OCI-LY3 (cell line): ENCODE measurements at regions not wholly inside any gene's neighbourhood (a gene's known extent, or its start where the extent isn't known, plus 50 kb on each side); places are given as distances from the start of the nearest gene placed in this dataset.

Experiments
- EZH2phosphoT487 ChIP-seq: fragments of 200-600 bp; shearing (Covaris generic); IDR thresholded peaks from 2 replicates; pipeline ENCODE4 v1.6.1; 2018; ENCODE audit warnings: antibody characterized with exemption, mixed run types, low read depth
- TF ChIP-seq, protein P1 (sequence below): fragments of 200-600, 300-600 bp; sonication (generic); IDR thresholded peaks from 2 replicates; pipeline ENCODE4 v1.5.1; 2014; ENCODE audit warnings: antibody characterized with exemption, low read length, low read depth

DNA sequence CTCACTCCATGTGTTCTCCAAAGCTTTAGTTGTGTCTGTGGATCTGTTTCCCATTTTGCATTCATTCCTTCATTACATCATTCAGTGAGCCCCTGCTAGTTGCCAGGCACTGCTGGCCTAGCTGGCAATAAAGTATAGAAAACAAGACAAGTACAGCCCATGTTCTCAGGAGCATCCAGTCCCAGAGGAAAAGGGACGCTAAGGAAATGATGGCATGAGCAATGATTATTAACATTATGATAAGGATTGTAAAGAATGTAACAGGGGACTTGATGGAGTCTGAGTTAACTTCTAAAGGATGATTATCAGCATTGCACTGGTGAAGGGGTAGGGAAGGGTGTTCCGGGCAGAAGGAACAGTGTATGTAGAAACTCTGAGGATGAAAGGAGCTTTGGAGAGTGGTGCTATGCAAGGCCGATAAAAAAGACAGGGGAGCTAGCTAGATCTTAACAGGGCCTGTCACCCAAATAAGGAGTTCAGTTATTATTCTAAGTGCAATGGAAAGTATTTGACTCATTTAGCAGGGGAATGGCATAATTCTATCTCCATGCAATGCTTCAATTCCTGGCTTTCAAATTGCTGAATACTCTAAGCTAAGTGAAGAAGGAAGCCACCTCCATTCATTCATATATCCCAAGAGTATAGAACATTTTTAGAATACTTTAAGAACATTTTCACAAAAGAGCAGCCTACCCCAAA, 258.2 kb upstream of the STT3B start:
- TF ChIP-seq, protein P1, sequence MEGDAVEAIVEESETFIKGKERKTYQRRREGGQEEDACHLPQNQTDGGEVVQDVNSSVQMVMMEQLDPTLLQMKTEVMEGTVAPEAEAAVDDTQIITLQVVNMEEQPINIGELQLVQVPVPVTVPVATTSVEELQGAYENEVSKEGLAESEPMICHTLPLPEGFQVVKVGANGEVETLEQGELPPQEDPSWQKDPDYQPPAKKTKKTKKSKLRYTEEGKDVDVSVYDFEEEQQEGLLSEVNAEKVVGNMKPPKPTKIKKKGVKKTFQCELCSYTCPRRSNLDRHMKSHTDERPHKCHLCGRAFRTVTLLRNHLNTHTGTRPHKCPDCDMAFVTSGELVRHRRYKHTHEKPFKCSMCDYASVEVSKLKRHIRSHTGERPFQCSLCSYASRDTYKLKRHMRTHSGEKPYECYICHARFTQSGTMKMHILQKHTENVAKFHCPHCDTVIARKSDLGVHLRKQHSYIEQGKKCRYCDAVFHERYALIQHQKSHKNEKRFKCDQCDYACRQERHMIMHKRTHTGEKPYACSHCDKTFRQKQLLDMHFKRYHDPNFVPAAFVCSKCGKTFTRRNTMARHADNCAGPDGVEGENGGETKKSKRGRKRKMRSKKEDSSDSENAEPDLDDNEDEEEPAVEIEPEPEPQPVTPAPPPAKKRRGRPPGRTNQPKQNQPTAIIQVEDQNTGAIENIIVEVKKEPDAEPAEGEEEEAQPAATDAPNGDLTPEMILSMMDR, result no peak
- no peak for TF ChIP-seq EZH2phosphoT487
